ENCODE measurements at regions not wholly inside any gene's neighbourhood (a gene's known extent, or its start where the extent isn't known, plus 50 kb on each side); places are given as distances from the start of the nearest gene placed in this dataset.

DNA sequence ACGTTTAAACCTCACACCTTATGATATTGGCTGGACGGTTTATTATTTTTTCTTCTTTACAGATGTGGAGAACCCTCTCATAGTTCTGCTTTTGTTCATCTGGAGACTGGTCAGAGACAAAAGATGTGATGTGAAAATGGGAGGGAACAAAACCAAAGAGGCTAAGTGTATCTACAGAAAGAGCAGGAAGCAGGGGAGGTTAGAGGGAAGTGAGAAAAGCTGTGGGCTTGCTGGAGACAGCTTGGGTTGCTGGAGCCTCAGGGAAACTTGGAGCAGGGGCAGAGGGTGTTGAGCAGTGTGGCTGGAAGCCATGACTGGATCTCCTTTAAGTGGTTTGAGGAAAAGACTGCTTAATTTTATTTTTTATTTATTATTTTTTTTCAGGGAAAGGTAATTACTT is 79.0 kb upstream of the SNX19 start:
- H3K4me1 Mint-ChIP-seq (ENCODE audit: unreplicated experiment): peaks cover 14% of the 10 kb centered on the region
- TF ChIP-seq, protein P1, sequence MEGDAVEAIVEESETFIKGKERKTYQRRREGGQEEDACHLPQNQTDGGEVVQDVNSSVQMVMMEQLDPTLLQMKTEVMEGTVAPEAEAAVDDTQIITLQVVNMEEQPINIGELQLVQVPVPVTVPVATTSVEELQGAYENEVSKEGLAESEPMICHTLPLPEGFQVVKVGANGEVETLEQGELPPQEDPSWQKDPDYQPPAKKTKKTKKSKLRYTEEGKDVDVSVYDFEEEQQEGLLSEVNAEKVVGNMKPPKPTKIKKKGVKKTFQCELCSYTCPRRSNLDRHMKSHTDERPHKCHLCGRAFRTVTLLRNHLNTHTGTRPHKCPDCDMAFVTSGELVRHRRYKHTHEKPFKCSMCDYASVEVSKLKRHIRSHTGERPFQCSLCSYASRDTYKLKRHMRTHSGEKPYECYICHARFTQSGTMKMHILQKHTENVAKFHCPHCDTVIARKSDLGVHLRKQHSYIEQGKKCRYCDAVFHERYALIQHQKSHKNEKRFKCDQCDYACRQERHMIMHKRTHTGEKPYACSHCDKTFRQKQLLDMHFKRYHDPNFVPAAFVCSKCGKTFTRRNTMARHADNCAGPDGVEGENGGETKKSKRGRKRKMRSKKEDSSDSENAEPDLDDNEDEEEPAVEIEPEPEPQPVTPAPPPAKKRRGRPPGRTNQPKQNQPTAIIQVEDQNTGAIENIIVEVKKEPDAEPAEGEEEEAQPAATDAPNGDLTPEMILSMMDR (IDR thresholded peaks at IDR 0.05): no peak
- peaks cover 3% of the 10 kb centered on the region for H3K9me3 Mint-ChIP-seq (ENCODE audit: unreplicated experiment)
- no peaks in the 10 kb centered on the region for H3K36me3 Mint-ChIP-seq (ENCODE audit: unreplicated experiment)
- H3K4me3 Mint-ChIP-seq (ENCODE audit: unreplicated experiment): no peak overlapping the region
- peaks cover 3% of the 10 kb centered on the region for H3K27me3 Mint-ChIP-seq (ENCODE audit: unreplicated experiment)
- no peak overlapping the region for H3K27ac Mint-ChIP-seq (ENCODE audit: unreplicated experiment)
- no peak for DNase-seq (ENCODE audit: extremely low spot score, unreplicated experiment)

DNA sequence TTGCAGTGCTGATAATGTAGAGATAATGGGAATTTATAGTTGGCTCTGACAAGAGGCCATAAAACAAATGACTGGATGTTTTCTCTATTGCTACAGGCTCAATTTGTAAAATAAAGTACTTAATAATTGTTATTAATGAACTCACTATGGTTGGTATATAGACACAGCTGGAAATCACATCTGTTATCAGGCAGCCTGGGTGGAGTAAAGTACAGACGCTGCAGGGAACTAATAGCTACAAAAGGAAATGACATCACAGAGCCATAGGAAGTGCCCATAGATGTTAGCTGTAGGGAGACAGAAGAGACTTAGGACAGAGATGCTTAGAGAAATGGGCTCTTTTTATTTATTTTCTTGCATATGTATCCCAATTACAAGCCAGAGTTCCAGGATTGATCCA is 81.0 kb upstream of the SNX19 start:
- Mint-ChIP-seq H3K36me3 (ENCODE audit: unreplicated experiment) (no peaks in the 10 kb centered on the region), H3K27me3 (ENCODE audit: unreplicated experiment) (peaks cover 3% of the 10 kb centered on the region)

DNA sequence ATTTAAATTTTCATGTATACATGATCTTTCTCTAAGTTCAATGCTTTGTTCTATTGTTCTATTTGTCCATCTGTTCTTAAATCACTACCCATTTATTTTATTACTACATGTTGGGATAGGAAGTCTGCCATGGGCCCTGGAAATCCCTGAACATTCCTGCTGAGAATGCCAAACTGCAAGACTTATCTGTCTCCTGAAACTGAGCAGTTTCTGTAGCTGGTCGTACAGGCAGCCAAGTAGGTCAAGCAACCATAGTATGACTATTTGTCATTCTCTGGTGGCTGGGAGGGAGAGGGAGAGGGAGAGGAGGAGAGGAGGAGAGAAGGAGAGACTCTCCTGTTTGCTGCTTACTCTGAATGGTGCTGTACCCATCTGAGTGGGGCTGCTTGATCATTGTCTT is 82.8 kb upstream of the SNX19 start:
- peaks cover 3% of the 10 kb centered on the region for H3K27me3 Mint-ChIP-seq (ENCODE audit: unreplicated experiment)
- no peaks in the 10 kb centered on the region for H3K36me3 Mint-ChIP-seq (ENCODE audit: unreplicated experiment)
- peaks cover 26% of the 10 kb centered on the region for H3K4me1 Mint-ChIP-seq (ENCODE audit: unreplicated experiment)
- no peak overlapping the region for H3K4me3 Mint-ChIP-seq (ENCODE audit: unreplicated experiment)
- no peak for DNase-seq (ENCODE audit: extremely low spot score, unreplicated experiment)
- peaks cover 3% of the 10 kb centered on the region for H3K9me3 Mint-ChIP-seq (ENCODE audit: unreplicated experiment)
- TF ChIP-seq, protein P1 (IDR thresholded peaks at IDR 0.05): no peak
- H3K27ac Mint-ChIP-seq (ENCODE audit: unreplicated experiment): peak overlapping the region; percentile 46

More for the DNA sequence above, 81.0 kb upstream of the SNX19 start:
- TF ChIP-seq, protein P1 (IDR thresholded peaks at IDR 0.05): no peak
- H3K4me1 Mint-ChIP-seq (ENCODE audit: unreplicated experiment): peaks cover 26% of the 10 kb centered on the region
- no peak overlapping the region for H3K27ac Mint-ChIP-seq (ENCODE audit: unreplicated experiment)
- no peak overlapping the region for H3K4me3 Mint-ChIP-seq (ENCODE audit: unreplicated experiment)
- H3K9me3 Mint-ChIP-seq (ENCODE audit: unreplicated experiment): peaks cover 3% of the 10 kb centered on the region
- no peak for DNase-seq (ENCODE audit: extremely low spot score, unreplicated experiment)

DNA sequence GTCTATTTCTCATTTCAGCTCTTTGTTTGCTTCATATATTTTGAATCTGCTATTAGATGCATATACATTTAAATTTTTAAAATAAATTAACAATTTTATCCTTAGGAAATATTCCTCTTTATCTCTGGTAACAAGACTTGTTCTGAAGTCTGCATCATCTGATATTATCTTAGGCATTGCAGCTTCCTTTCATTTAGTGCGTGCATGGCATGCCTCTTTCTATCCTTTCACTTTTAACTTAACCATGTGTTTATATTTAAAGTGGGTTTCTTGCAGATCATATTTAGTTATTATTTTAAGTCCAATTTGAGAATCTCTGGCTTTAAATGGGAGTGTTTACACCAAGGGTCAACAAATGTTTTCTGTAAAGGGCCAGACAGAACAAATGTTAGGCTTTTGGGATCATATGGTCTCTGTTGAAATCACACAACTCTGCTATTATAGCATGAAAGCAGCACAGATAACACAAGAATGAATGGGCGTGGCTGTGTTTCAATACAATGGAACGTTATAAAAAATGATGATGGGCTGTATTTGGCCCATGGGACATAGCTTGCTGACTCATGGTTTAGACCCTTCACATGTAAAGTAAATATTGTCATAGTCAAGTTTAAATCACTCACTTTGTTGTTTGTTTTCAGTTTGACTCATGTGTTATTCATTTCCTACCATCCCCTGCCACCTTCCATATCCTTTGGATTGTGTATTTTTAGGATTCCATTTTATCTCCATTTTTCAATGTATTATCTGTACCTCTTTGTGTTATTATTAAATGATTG is 83.9 kb upstream of the SNX19 start:
- Mint-ChIP-seq H3K4me3 (ENCODE audit: unreplicated experiment) (peak overlapping the region; percentile 43), H3K27ac (ENCODE audit: unreplicated experiment) (peak overlapping the region; percentile 69), H3K9me3 (ENCODE audit: unreplicated experiment) (peaks cover 3% of the 10 kb centered on the region), H3K27me3 (ENCODE audit: unreplicated experiment) (no peaks in the 10 kb centered on the region), H3K36me3 (ENCODE audit: unreplicated experiment) (no peaks in the 10 kb centered on the region), H3K4me1 (ENCODE audit: unreplicated experiment) (peaks cover 26% of the 10 kb centered on the region)
- TF ChIP-seq, protein P1 (IDR thresholded peaks at IDR 0.05): no peak
- DNase-seq (ENCODE audit: extremely low spot score, unreplicated experiment): no peak

DNA sequence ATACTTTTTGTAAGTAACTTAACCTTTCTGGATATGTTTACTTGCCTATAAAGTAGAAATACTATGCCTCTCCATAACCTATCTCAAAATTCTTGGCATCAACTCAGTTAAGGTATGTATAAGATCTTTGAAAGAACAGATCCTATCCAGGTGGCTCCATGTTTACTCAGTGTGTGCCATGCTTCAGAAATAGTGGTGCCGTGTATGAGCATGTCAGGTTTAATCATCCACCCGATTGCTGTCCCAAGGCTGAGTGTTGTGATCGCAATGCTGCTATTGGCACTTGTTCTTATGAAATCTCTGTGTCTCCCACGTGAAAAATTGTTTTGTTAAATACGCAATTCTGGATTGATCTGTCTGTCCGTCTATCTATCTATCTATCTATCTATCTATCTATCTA is 85.9 kb upstream of the SNX19 start:
- H3K27me3 Mint-ChIP-seq (ENCODE audit: unreplicated experiment): no peaks in the 10 kb centered on the region
- H3K4me3 Mint-ChIP-seq (ENCODE audit: unreplicated experiment): no peak overlapping the region
- H3K27ac Mint-ChIP-seq (ENCODE audit: unreplicated experiment): no peak overlapping the region
- peaks cover 26% of the 10 kb centered on the region for H3K4me1 Mint-ChIP-seq (ENCODE audit: unreplicated experiment)
- no peak for DNase-seq (ENCODE audit: extremely low spot score, unreplicated experiment)
- TF ChIP-seq, protein P1 (IDR thresholded peaks at IDR 0.05): no peak
- H3K36me3 Mint-ChIP-seq (ENCODE audit: unreplicated experiment): no peaks in the 10 kb centered on the region
- peaks cover 2% of the 10 kb centered on the region for H3K9me3 Mint-ChIP-seq (ENCODE audit: unreplicated experiment)
